Stimulated activated naive CD8-positive, alpha-beta T cell treated with anti-CD3 and anti-CD28 coated beads, Interleukin-15, Interleukin-2, amounts not matched to agents 100 U/mL and 50 U/mL, for 24 hours (primary cell): ENCODE measurements at regions not wholly inside any gene's neighbourhood (a gene's known extent, or its start where the extent isn't known, plus 50 kb on each side); places are given as distances from the start of the nearest gene placed in this dataset.

Source experiments
- ATAC-seq: fragments of 150-1000 bp; cut with Tn5 transposase; one replicate; pipeline ENCODE4 v1.10.0; 2021
- DNase-seq: peaks from one replicate; pipeline ENCODE4 v3.0.0; 2021

DNA sequence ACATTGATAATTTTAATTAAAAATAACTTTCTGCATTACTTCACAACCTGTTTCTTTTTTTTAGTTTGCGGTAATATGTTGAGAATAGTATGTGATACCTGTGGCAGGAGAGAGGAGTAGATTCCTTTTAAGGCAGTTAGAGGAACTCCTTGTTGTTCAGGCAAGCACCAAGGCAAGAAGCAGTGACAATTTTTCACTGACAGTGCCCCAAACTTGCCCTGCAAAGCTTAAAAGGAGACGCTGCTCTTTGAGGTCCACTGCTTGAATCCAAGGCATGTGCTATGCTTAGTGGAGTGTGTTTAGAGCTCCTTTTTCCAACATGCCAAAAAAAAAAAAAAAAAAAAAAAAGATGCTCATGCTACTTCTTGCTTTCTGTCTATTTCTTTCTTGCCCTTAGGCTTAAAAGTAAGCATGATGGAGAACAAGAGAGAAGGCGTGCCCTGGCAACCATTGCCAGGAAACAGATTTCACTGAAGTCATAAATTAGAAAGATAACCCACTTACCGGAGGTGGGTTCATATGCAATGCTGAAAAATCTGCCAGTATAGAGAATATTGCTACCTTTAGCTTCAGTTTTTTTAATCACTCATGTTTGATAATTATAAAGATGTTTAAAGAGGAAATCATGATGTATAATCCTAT, 58.3 kb upstream of the DYRK2 start:
- DNase-seq: peak; percentile 16
- no peak for ATAC-seq

DNA sequence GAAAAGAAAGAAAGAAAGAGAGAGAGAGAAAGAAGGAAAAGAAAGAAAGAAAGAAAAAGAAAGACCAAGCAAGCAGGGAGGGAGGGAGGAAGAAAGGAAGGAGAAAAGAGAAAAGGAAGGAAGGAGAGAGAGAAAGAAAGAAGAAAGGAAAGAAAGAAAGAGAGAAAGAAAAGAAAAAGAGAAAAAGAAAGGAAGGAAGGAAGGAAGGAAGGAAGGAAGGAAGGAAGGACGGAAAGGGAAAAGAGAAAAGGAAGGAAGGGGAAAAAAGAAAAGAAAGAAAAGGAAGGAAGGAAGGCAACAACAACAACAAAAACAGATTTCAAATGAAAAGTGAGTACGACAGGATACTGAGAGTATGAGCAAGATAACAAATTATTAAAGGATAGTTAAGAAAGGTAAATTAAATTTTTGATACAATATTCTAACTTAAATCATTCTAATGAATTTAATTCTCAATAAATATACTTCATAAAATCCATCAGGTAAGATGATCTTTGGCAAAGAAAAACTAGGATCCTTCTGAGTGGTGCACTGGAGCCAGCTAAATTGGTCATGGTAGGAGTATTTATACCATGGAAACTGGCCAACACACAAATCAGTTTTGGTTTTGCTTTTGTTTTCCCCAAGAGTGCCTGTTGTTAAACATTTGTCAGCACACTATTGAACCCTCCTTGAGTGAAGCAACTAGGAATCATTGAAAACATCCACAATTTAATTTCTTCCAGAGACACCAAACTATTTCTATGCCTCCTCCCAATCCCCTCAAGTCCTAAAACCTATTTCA, 56.1 kb upstream of the DYRK2 start:
- DNase-seq (no peak), ATAC-seq (peak; percentile 39)

DNA sequence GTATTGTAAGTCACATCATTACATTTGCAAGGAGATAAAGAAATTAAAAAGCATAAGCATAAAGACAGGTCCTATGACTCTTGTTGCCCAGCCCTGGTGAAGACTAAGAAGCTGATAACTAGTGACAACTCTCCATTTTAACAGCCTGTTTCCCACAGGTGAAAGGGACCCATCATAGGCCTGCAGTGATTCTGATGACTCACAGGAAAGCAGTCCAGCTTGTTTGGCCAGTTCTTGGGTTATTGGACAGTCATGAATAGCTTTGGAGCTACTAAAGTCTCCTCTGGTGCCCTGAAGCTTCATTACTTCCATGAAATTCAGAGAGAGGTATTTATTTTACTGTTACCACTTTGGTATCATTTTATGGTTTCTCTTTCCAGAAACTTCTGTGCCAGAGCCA, 55.5 kb upstream of the DYRK2 start:
- ATAC-seq: no peak
- no peak for DNase-seq

DNA sequence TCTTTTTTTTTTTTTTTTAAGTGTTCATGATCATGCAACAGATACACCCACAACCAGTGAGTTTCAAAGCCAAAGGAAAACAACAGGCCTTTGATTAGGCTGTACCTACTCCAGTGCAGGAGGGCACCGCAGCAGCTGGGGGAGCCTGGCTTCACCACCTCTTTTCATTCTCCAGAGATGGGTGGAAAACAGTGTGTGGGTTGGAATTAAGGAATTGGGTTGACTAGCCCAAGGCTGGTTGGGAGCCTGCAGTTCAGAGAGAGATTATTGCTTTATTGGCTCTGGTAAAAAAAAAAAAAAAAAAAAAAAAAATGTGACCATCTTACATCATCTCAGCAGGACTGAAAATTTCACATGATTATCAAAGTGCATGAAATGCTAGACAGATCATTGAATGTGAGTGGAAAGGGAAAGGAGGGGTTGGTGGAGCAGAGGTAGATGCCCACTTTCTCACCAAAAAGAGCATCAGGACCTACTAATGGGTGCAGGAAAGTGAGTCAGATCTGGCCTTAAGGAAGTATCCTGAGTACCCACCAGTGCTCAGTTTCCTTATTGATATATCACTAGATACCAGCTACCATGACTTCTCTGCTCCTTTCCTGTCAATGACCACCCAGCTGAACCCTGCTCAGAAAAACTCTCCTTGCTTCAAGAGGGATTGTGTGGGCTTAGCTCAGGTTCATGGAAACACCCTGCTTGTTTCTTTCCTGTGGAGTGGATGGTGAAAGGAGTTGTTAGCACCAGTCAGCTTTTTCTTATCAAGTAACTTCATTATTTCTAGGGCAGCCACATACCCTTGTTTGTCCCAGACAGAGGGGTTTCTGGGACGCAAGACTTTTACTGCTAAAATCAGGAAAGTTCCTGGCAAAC, 54.8 kb upstream of the DYRK2 start:
- ATAC-seq (peak; percentile 70), DNase-seq (no peak)

DNA sequence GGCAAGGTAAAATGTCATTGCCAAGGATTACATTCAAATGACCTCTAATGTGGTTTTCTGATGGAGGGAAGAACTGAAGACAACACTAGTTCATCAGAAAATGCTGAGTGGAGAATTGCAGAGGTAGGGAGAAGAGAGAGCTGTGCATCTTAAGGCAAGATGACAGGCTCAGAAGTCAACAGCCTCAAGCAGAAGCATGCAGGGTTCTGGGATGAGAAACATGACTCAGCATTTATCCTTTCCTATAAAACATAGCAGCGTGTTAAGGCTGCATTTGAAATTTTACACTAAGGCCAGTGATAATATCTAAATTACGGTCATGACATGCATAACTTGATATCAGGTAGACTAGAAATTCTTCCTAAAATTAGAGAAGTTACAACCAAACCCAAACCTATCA, 53.7 kb upstream of the DYRK2 start:
- ATAC-seq (no peak), DNase-seq (no peak)

DNA sequence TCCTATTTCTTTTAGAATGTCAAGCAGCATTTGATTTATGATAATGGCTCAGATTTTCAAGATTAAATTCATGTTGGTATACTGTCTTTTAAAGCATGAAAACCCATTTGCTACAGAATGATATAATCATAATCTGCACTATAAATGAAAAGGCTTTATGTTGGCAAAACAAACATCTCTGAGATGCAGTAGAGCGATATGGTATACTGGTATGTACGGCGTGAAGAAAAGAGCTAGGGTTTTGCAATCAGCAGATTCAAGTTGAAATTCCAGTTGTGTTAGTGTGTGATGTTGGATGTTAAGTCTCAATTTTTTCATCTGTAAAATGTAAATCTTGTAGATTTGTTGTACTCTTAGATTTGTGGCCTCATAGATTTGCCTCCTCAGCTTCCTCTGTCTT, 53.2 kb upstream of the DYRK2 start:
- ATAC-seq (no peak), DNase-seq (no peak)

DNA sequence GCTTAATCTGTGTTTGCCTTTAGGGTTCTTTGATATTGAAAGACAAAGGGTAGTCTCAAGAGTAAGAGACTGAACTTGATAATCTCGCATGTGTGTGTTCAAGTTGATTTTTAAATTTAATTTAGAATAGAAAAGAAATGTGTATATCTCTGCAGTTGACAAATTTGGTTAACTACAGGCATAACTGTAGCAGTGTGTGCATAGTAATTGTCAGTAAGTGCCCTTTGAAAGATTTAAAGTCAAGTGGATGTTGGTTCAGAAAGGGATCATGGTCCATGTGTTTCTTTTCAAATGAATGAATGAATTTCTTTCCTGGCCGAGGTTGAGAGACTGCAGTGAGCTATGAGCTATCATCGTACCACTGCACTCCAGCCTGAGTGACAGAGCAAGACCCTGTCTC, 49.9 kb upstream of the DYRK2 start:
- ATAC-seq (no peak), DNase-seq (no peak)
